ENCODE measurements at regions not wholly inside any gene's neighbourhood (a gene's known extent, or its start where the extent isn't known, plus 50 kb on each side); places are given as distances from the start of the nearest gene placed in this dataset.

DNA sequence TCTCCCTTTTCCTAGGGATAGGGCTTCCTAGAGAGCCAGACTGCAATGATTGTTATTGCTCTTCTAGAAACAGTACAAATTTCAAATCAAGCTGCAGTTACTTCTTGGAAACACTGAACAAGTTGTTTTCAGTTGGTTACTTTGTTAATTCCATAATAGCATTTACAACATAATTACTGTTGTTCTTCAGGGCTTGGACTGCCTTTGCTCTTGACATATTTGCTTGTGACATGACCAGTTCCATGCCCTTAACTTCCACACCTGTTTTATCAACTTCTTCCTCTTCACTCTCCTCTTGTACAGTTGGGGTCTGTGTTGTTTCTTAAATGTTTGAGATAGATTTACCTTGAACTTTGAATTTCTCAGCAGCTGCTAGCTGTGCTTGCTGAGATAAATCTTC is 104.4 kb downstream of the SEC23IP start:
- H3K9me3 ChIP-seq, result peaks cover 4 to 26% of the 10 kb centered on the region in 2 donors
- no peak overlapping the region for H3K27ac ChIP-seq
- H3K27me3 ChIP-seq, result no peaks in the 10 kb centered on the region
- intact Hi-C loops (cut with DNase I; ENCODE audit: low total_unique reads), result no loop called here
- H3K4me1 ChIP-seq, result no peaks in the 10 kb centered on the region
- H3K4me3 ChIP-seq, result no peak overlapping the region
- TF ChIP-seq, protein P1, sequence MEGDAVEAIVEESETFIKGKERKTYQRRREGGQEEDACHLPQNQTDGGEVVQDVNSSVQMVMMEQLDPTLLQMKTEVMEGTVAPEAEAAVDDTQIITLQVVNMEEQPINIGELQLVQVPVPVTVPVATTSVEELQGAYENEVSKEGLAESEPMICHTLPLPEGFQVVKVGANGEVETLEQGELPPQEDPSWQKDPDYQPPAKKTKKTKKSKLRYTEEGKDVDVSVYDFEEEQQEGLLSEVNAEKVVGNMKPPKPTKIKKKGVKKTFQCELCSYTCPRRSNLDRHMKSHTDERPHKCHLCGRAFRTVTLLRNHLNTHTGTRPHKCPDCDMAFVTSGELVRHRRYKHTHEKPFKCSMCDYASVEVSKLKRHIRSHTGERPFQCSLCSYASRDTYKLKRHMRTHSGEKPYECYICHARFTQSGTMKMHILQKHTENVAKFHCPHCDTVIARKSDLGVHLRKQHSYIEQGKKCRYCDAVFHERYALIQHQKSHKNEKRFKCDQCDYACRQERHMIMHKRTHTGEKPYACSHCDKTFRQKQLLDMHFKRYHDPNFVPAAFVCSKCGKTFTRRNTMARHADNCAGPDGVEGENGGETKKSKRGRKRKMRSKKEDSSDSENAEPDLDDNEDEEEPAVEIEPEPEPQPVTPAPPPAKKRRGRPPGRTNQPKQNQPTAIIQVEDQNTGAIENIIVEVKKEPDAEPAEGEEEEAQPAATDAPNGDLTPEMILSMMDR (IDR thresholded peaks at IDR 0.05), result no peak
- TF ChIP-seq POLR2A (IDR thresholded peaks at IDR 0.05) (no peak), POLR2AphosphoS5 (IDR thresholded peaks at IDR 0.05) (no peak)
- H3K36me3 ChIP-seq, result no peaks in the 10 kb centered on the region
- no peak for DNase-seq (ENCODE audit: low spot score in 2 of 2)

DNA sequence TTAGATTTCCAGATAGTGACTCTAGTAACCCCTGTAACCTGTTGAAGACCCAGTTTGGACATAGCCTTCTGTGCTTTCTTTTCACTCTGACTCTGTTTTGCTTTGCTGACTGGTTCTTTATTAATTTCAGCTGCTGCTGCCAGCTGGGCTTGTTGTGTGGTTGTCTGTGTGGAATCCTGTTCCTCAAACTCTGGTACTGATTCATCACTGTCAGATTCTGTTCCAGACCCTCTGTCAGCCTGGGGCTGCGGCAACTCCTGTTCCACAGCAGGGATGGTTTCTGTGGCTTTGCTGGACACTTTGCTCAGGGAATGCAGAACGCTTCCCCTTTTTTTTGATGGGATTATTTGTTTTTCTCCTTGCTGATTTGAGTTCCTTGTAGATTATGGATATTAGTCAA is 104.9 kb downstream of the SEC23IP start:
- peaks cover 4 to 26% of the 10 kb centered on the region in 2 donors for H3K9me3 ChIP-seq

GRCh38 chr10:120002785-120003184 is 110.3 kb downstream of the SEC23IP start:
- intact Hi-C loops (cut with DNase I; ENCODE audit: low total_unique reads), result no loop called here
- no peak for TF ChIP-seq POLR2AphosphoS5 (IDR thresholded peaks at IDR 0.05)
- TF ChIP-seq, protein P1 (IDR thresholded peaks at IDR 0.05), result no peak
- TF ChIP-seq POLR2A (IDR thresholded peaks at IDR 0.05), result no peak
- DNase-seq (ENCODE audit: low spot score in 2 of 2), result no peak
- Histone ChIP-seq H3K4me3 (no peak overlapping the region), H3K27ac (no peak overlapping the region), H3K4me1 (no peaks in the 10 kb centered on the region), H3K9me3 (peaks cover 4 to 6% of the 10 kb centered on the region in 2 donors), H3K27me3 (peaks cover 0 to 13% of the 10 kb centered on the region in 2 donors), H3K36me3 (no peaks in the 10 kb centered on the region)

More for the DNA sequence above, 104.9 kb downstream of the SEC23IP start:
- H3K27ac ChIP-seq, result no peak overlapping the region
- no peaks in the 10 kb centered on the region for H3K4me1 ChIP-seq
- DNase-seq (ENCODE audit: low spot score in 2 of 2), result no peak
- intact Hi-C loops (cut with DNase I; ENCODE audit: low total_unique reads), result no loop called here
- H3K36me3 ChIP-seq, result no peaks in the 10 kb centered on the region
- no peak for TF ChIP-seq POLR2AphosphoS5 (IDR thresholded peaks at IDR 0.05)
- no peak for TF ChIP-seq POLR2A (IDR thresholded peaks at IDR 0.05)
- TF ChIP-seq, protein P1 (IDR thresholded peaks at IDR 0.05), result no peak
- no peak overlapping the region for H3K4me3 ChIP-seq
- peaks cover 0 to 2% of the 10 kb centered on the region in 2 donors for H3K27me3 ChIP-seq

DNA sequence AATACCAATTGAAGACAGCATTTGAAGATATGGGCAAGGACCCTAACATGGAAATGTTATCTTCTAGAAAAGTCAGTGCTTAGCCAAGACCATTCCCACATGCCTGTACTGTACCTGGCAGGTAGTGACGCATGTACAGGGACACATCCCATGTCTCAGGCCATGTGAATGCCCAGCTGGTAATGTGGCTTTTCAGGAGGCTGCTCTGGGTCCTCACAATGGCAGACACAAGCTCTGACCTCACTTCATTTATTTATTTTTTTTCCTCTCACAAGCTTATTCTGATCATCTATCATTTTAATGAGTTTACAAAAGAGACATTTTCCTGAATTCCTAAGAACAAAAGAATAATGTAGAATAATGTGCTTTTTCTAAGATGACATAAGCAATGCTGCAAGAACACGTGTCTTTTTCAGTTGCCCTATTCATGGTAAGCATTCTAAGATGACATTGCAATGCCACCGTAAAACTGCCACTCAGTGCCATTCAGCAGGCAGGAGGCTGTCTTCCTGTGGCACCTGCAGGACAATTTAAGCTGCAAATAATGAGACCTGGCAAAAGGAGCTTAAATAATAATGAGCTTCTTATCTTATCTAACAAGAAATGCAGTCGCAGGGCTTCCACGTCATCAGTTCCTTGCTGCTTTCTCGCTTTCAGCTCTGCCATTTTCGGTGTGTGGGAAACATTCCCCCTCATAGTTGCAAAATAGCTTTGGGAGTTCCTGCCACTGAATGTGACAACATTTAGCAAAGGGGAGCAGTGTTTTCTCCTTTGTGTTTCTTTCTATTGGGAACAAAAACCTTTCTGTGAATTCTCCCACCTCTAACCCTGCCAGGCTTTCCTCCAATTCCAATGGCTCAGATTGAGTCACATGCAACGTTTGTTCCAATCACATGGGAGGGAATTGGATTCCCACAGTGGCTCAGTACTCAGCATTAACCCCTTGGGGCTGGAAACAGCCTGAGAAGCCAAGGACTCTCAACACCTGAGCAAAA is 113.0 kb downstream of the SEC23IP start:
- Histone ChIP-seq H3K4me3 (no peak overlapping the region), H3K4me1 (no peaks in the 10 kb centered on the region), H3K27ac (no peak overlapping the region), H3K27me3 (peaks cover 0 to 13% of the 10 kb centered on the region in 2 donors), H3K36me3 (no peaks in the 10 kb centered on the region), H3K9me3 (no peaks in the 10 kb centered on the region)
- intact Hi-C loops (cut with DNase I; ENCODE audit: low total_unique reads), result no loop called here
- TF ChIP-seq POLR2AphosphoS5 (IDR thresholded peaks at IDR 0.05), result no peak
- no peak for TF ChIP-seq POLR2A (IDR thresholded peaks at IDR 0.05)
- TF ChIP-seq, protein P1 (IDR thresholded peaks at IDR 0.05), result no peak
- DNase-seq (ENCODE audit: low spot score in 2 of 2), result no peak

DNA sequence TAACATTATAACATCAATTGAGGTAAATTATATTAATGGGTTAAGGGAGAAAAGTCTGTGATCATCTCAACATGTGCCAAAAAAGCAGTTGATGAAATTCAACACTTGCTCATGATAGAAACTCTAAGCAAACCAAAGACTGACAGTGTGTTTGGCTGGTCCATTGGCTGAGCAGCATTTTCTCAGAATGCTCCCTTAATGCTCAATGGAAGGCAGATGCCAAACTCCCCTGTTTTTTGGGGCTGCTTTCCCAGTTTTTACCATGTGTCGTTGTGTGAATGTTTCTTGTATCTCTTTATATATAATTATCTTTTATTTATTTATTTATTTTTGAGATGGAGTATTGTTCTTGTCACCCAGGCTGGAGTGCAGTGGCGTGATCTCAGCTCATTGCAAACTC is 114.7 kb downstream of the SEC23IP start:
- Histone ChIP-seq H3K9me3 (no peaks in the 10 kb centered on the region), H3K4me3 (no peak overlapping the region), H3K36me3 (no peaks in the 10 kb centered on the region), H3K27me3 (peaks cover 0 to 24% of the 10 kb centered on the region in 2 donors), H3K27ac (no peak overlapping the region), H3K4me1 (no peaks in the 10 kb centered on the region)
- no peak for DNase-seq (ENCODE audit: low spot score in 2 of 2)
- TF ChIP-seq, protein P1 (IDR thresholded peaks at IDR 0.05), result no peak
- TF ChIP-seq POLR2AphosphoS5 (IDR thresholded peaks at IDR 0.05) (no peak), POLR2A (IDR thresholded peaks at IDR 0.05) (no peak)
- intact Hi-C loops (cut with DNase I; ENCODE audit: low total_unique reads), result no loop called here
